ENCODE measurements at regions not wholly inside any gene's neighbourhood (a gene's known extent, or its start where the extent isn't known, plus 50 kb on each side); places are given as distances from the start of the nearest gene placed in this dataset.

- TF ChIP-seq CTCF (IDR thresholded peaks at IDR 0.05) (no peak), POLR2AphosphoS5 (IDR thresholded peaks at IDR 0.05; ENCODE audit: low read depth, low read length) (no peak), TCF7L2 (IDR thresholded peaks at IDR 0.05; ENCODE audit: low read depth, low read length) (no peak)
These were observed 62.1 kb upstream of the JUN start for GRCh38 chr1:58845942-58846341.
